Stromal cell of bone marrow (primary cell): ENCODE measurements at regions not wholly inside any gene's neighbourhood (a gene's known extent, or its start where the extent isn't known, plus 50 kb on each side); places are given as distances from the start of the nearest gene placed in this dataset.
A peak's percentile ranks its signal among the peaks of the same experiment; 100 is the strongest.

Experiments
- DNase-seq: peaks from one replicate; pipeline ENCODE4 v3.0.0-alpha.2; 2012; ENCODE audit warnings: low read depth

GRCh38 chr20:52731093-52731492 lies 241.1 kb upstream of the TSHZ2 start:
- DNase-seq = no peak

GRCh38 chr20:52727740-52728456 lies 244.3 kb upstream of the TSHZ2 start:
- no peak for DNase-seq

- no peak for DNase-seq
These were observed 247.6 kb upstream of the TSHZ2 start for GRCh38 chr20:52724541-52724940.

GRCh38 chr20:52722926-52723688 lies 249.1 kb upstream of the TSHZ2 start:
- no peak for DNase-seq

- no peak for DNase-seq
These were observed 264.0 kb upstream of the TSHZ2 start for GRCh38 chr20:52708137-52708536.

GRCh38 chr20:52704553-52704952 lies 267.6 kb upstream of the TSHZ2 start:
- no peak for DNase-seq

GRCh38 chr20:52688345-52688744 lies 283.8 kb upstream of the TSHZ2 start:
- no peak for DNase-seq

- peak; percentile 37 for DNase-seq
These were observed 287.3 kb upstream of the TSHZ2 start for GRCh38 chr20:52684905-52685304.

GRCh38 chr20:52684176-52684575 lies 288.0 kb upstream of the TSHZ2 start:
- no peak for DNase-seq

GRCh38 chr20:52683761-52684160 lies 288.4 kb upstream of the TSHZ2 start:
- DNase-seq = no peak

GRCh38 chr20:52682237-52682636 lies 289.9 kb upstream of the TSHZ2 start:
- DNase-seq = no peak

- peak; percentile 1 for DNase-seq
These were observed 290.9 kb upstream of the TSHZ2 start for GRCh38 chr20:52681288-52681687.

GRCh38 chr20:52677216-52677615 lies 294.9 kb upstream of the TSHZ2 start:
- DNase-seq = no peak

- DNase-seq = no peak
These were observed 295.7 kb upstream of the TSHZ2 start for GRCh38 chr20:52676283-52676995.

- no peak for DNase-seq
These were observed 296.8 kb upstream of the TSHZ2 start for GRCh38 chr20:52675375-52675774.

- no peak for DNase-seq
These were observed 303.5 kb upstream of the TSHZ2 start for GRCh38 chr20:52668626-52669025.

GRCh38 chr20:52667358-52667757 lies 304.8 kb upstream of the TSHZ2 start:
- DNase-seq = no peak

GRCh38 chr20:52665441-52665840 lies 306.7 kb upstream of the TSHZ2 start:
- DNase-seq = no peak

- DNase-seq = no peak
These were observed 316.8 kb upstream of the TSHZ2 start for GRCh38 chr20:52655395-52655794.

GRCh38 chr20:52654567-52654966 lies 317.6 kb upstream of the TSHZ2 start:
- no peak for DNase-seq

GRCh38 chr20:52652271-52652670 lies 319.9 kb upstream of the TSHZ2 start:
- DNase-seq = no peak

GRCh38 chr20:52649727-52650126 lies 322.4 kb upstream of the TSHZ2 start:
- no peak for DNase-seq

- DNase-seq = no peak
These were observed 326.3 kb upstream of the TSHZ2 start for GRCh38 chr20:52645822-52646221.
